Panc1 (cell line): ENCODE measurements at regions not wholly inside any gene's neighbourhood (a gene's known extent, or its start where the extent isn't known, plus 50 kb on each side); places are given as distances from the start of the nearest gene placed in this dataset.
"Not testable (repeated sequence)": the region's sequence is repeated elsewhere in the genome, so short reads cannot be mapped to it uniquely, and the experiment has no call there.

ENCODE experiments used
- ATAC-seq: fragments of 200-7000 bp; cut with Tn5 transposase; 2 replicates; pipeline ENCODE4 v1.9.1; 2020; ENCODE audit warnings: mild to moderate bottlenecking, moderate library complexity
- BruUV-seq: library from RNA; stranded (reverse); fragments of 400-500 nt; replicated peaks from 2 replicates; lab custom pipeline; 2021; lab: Mats Ljungman, UMichigan
- CTCF ChIA-PET: fragments of 300-600 bp; sonication (Branson Sonifier 250); formaldehyde crosslinking; loops from one replicate; lab custom pipeline; 2022; ENCODE audit warnings: antibody characterized with exemption; lab: Charles Lee
- POLR2A ChIA-PET: fragments of 300-600 bp; sonication (Branson Sonifier 250); formaldehyde crosslinking; loops from one replicate; lab custom pipeline; 2022; ENCODE audit warnings: antibody characterized with exemption; lab: Charles Lee
- DNase-seq: peaks from one replicate; pipeline ENCODE4 v3.0.0-alpha.2; 2010; ENCODE audit warnings: low read depth, low spot score
- H3K27ac ChIP-seq: 2 replicates; pipeline ENCODE4 v1.5.1; 2011; ENCODE audit warnings: mild to moderate bottlenecking, low read length, inconsistent platforms
- H3K27me3 ChIP-seq: fragments of 200-500 bp; sonication (Bioruptor generic); 2 replicates; pipeline ENCODE4 v1.6.0; 2014; ENCODE audit warnings: low read length, inconsistent platforms; ENCODE audit not compliant: control insufficient read depth, insufficient read depth
- H3K36me3 ChIP-seq: fragments of 200-500 bp; sonication (Bioruptor generic); 2 replicates; pipeline ENCODE4 v1.5.1; 2014; ENCODE audit warnings: inconsistent platforms, mild to moderate bottlenecking, low read length, moderate library complexity; ENCODE audit not compliant: control insufficient read depth, insufficient read depth
- H3K4me1 ChIP-seq: 2 replicates; pipeline ENCODE4 v1.5.1; 2011; ENCODE audit warnings: inconsistent platforms, mild to moderate bottlenecking, low read length, moderate library complexity; ENCODE audit not compliant: control insufficient read depth, insufficient read depth
- H3K4me3 ChIP-seq, 2 experiments: 2 replicates each; pipeline ENCODE4 v1.5.1; 2011 to 2012; ENCODE audit warnings: low read depth in 2 of 2, low read length in 2 of 2, mild to moderate bottlenecking in 2 of 2, inconsistent platforms in 1 of 2, moderate library complexity in 1 of 2
- H3K9me3 ChIP-seq: fragments of 200-500 bp; sonication (Bioruptor generic); 2 replicates; pipeline ENCODE4 v1.5.1; 2014; ENCODE audit warnings: low read depth, mild to moderate bottlenecking, inconsistent platforms, low read length, moderate library complexity; ENCODE audit not compliant: control insufficient read depth, insufficient read depth
- CTCF ChIP-seq: fragments of 450-650 bp; IDR thresholded peaks from 2 replicates; pipeline ENCODE4 v1.5.1; 2017; ENCODE audit warnings: mild to moderate bottlenecking
- POLR2AphosphoS5 ChIP-seq: IDR thresholded peaks from 2 replicates; pipeline ENCODE4 v1.6.1; 2012; ENCODE audit warnings: mild to moderate bottlenecking, low read depth, low read length, moderate library complexity
- REST ChIP-seq, 2 experiments: IDR thresholded peaks; 2 replicates each; pipeline ENCODE4 v1.6.1; 2011 to 2012; ENCODE audit warnings: low read depth in 2 of 2, control low read depth in 1 of 2, low read length in 1 of 2, mild to moderate bottlenecking in 1 of 2, moderate library complexity in 1 of 2; ENCODE audit not compliant: insufficient read depth in 1 of 2
- SIN3A ChIP-seq: IDR thresholded peaks from 2 replicates; pipeline ENCODE4 v1.6.1; 2012; ENCODE audit warnings: low read depth, mild to moderate bottlenecking, low read length, moderate library complexity, borderline replicate concordance; ENCODE audit not compliant: insufficient read depth
- TCF7L2 ChIP-seq: IDR thresholded peaks from 2 replicates; pipeline ENCODE4 v1.6.1; 2011; ENCODE audit warnings: mild to moderate bottlenecking, low read depth, low read length, inconsistent platforms
- in situ Hi-C: cut with HindIII; loops from 2 replicates; pipeline ENCODE4 v1.10.0; 2016; ENCODE audit warnings: low sequenced_read_pairs, low pct_unique_long_range_greater_than_20kb
- intact Hi-C: fragments of 100-400 bp; cut with micrococcal nuclease; formaldehyde crosslinking; loops from one replicate; pipeline ENCODE4 v1.10.0; 2022; ENCODE audit not compliant: unreplicated experiment

GRCh38 chr17:34737673-34738072 lies 158.3 kb downstream of the TMEM132E start:
- H3K9me3 ChIP-seq, BruUV-seq, CTCF ChIA-PET, H3K36me3 ChIP-seq, ATAC-seq, in situ Hi-C loops, intact Hi-C loops, POLR2A ChIA-PET, DNase-seq, H3K4me1 ChIP-seq, H3K27ac ChIP-seq, H3K4me3 ChIP-seq, H3K27me3 ChIP-seq: not testable (repeated sequence)

- Histone ChIP-seq H3K27ac (no peak overlapping the region), H3K36me3 (no peaks in the 10 kb centered on the region), H3K27me3 (0 out of 2 replicates have a peak, but pooled peaks cover 4% of the 10 kb centered on the region), H3K9me3 (no peaks in the 10 kb centered on the region), H3K4me1 (no peaks in the 10 kb centered on the region), H3K4me3 (no peak overlapping the region)
- TF ChIP-seq TCF7L2: no peak
- no peak for TF ChIP-seq POLR2AphosphoS5
- TF ChIP-seq REST (IDR thresholded peaks at IDR 0.05; ENCODE audit: insufficient read depth in 1 of 2, low read depth in 2 of 2, low read length in 1 of 2): no peak
- TF ChIP-seq SIN3A: no peak
- TF ChIP-seq CTCF: no peak
- intact Hi-C loops (no loop called here), in situ Hi-C loops (no loop called here)
- no peak for ATAC-seq
- ChIA-PET POLR2A (no interaction called here), CTCF (no interaction called here)
- no peak for DNase-seq
- no TSS peak for BruUV-seq
Measured at GRCh38 chr17:34736611-34737010, 157.2 kb downstream of the TMEM132E start.

- BruUV-seq: no TSS peak
Measured at GRCh38 chr17:34733333-34733732, 154.0 kb downstream of the TMEM132E start.

More at GRCh38 chr17:34733333-34733732, 154.0 kb downstream of the TMEM132E start:
- Histone ChIP-seq H3K27me3 (0 out of 2 replicates have a peak, but pooled peaks cover 4% of the 10 kb centered on the region), H3K36me3 (no peaks in the 10 kb centered on the region), H3K4me1 (no peaks in the 10 kb centered on the region), H3K4me3 (no peak overlapping the region), H3K9me3 (no peaks in the 10 kb centered on the region), H3K27ac (no peak overlapping the region)
- in situ Hi-C loops: no loop called here
- ChIA-PET CTCF (no interaction called here), POLR2A (no interaction called here)
- no peak for ATAC-seq
- intact Hi-C loops: no loop called here
- DNase-seq: no peak
- no peak for TF ChIP-seq REST (IDR thresholded peaks at IDR 0.05; ENCODE audit: insufficient read depth in 1 of 2, low read depth in 2 of 2, low read length in 1 of 2)
- no peak for TF ChIP-seq SIN3A
- no peak for TF ChIP-seq CTCF
- no peak for TF ChIP-seq TCF7L2
- TF ChIP-seq POLR2AphosphoS5: no peak
